GM12875 (cell line): ENCODE measurements at regions not wholly inside any gene's neighbourhood (a gene's known extent, or its start where the extent isn't known, plus 50 kb on each side); places are given as distances from the start of the nearest gene placed in this dataset.

Source experiments
- H3K4me3 ChIP-seq: one replicate; pipeline ENCODE4 v1.5.1; 2011; ENCODE audit warnings: low read depth, low read length, control low read depth
- TF ChIP-seq, protein P1 (sequence below): IDR thresholded peaks from 2 replicates; pipeline ENCODE4 v1.5.1; 2011; ENCODE audit warnings: low read depth, mild to moderate bottlenecking, control low read depth, inconsistent platforms, low read length, moderate library complexity, borderline replicate concordance; ENCODE audit not compliant: insufficient read depth

DNA sequence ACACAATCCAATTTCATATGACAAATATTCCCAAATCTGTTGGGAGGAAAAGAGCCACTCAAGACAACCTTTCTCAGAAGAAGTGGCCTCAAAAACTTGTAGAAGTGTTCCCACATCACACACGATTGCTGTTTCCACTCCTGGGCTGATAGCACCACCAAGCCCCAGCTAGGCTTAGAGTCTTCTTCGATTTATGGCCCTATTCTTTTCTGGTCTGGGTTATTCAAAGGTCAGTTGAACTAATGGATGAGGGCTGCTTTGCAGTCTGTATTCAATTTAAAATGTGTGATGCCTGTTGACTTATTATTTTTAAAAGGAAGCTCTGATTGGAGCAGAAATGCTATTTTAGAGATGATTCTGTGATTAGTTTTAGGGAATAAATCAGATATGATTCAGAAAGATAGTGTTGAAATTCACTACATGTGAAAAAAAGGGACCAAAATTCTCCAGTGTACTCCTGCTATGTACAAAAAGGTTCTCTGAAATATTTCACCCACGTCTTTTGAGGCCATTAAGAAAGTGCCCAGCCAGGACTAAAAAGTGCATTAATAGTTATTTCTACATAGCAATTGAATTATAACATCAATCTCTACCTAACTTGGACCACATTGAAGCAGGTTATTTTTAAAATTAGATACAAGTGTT lies 57.3 kb upstream of the SPON1 start:
- H3K4me3 ChIP-seq: no peak overlapping the region
- TF ChIP-seq, protein P1, sequence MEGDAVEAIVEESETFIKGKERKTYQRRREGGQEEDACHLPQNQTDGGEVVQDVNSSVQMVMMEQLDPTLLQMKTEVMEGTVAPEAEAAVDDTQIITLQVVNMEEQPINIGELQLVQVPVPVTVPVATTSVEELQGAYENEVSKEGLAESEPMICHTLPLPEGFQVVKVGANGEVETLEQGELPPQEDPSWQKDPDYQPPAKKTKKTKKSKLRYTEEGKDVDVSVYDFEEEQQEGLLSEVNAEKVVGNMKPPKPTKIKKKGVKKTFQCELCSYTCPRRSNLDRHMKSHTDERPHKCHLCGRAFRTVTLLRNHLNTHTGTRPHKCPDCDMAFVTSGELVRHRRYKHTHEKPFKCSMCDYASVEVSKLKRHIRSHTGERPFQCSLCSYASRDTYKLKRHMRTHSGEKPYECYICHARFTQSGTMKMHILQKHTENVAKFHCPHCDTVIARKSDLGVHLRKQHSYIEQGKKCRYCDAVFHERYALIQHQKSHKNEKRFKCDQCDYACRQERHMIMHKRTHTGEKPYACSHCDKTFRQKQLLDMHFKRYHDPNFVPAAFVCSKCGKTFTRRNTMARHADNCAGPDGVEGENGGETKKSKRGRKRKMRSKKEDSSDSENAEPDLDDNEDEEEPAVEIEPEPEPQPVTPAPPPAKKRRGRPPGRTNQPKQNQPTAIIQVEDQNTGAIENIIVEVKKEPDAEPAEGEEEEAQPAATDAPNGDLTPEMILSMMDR: no peak

GRCh38 chr11:13907678-13908077 lies 54.8 kb upstream of the SPON1 start:
- no peak overlapping the region for H3K4me3 ChIP-seq
- TF ChIP-seq, protein P1: no peak

- no peak overlapping the region for H3K4me3 ChIP-seq
- TF ChIP-seq, protein P1: no peak
Measured at GRCh38 chr11:13908535-13908934, 54.0 kb upstream of the SPON1 start.
